ENCODE measurements at regions not wholly inside any gene's neighbourhood (a gene's known extent, or its start where the extent isn't known, plus 50 kb on each side); places are given as distances from the start of the nearest gene placed in this dataset.

DNA sequence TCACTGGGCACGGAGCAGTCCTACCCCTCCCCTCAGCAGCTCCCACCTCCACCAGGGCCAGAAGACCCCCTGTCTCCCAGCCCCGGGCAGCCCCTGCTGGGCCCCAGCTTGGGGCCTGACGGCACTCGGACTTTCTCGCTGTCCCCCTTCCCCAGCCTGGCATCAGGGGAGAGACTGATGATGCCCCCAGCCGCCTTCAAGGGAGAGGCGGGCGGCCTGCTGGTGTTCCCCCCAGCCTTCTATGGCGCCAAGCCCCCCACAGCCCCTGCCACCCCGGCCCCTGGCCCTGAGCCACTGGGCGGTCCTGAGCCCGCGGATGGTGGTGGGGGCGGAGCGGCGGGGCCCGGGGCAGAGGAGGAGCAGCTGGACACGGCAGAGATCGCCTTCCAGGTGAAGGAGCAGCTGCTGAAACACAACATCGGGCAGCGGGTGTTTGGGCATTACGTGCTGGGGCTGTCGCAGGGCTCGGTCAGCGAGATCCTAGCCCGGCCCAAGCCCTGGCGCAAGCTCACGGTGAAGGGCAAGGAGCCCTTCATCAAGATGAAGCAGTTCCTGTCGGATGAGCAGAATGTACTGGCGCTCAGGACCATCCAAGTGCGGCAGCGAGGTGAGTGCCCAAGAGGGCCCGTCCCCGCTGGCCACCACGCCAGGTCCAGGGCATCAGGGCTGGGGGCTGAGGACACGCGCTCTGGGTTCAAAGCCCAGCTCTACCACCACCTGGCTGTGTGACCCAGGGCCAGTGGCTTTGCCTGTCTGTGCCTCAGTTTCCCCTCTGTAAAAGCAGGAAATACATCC is 58.6 kb downstream of the PHETA1 start:
- H4K20me1 ChIP-seq (ENCODE audit: insufficient read depth, low read length) = no peaks in the 10 kb centered on the region
- H3F3A ChIP-seq (ENCODE audit: insufficient read depth, low read length) = no peaks in the 10 kb centered on the region
- no peaks in the 10 kb centered on the region for H3K36me3 ChIP-seq (replicated peaks; ENCODE audit: insufficient read depth, low read length)
- TF ChIP-seq EZH2 (optimal IDR thresholded peaks at IDR 0.05; ENCODE audit: low read depth, low read length) = no peak
- TF ChIP-seq, protein P1, sequence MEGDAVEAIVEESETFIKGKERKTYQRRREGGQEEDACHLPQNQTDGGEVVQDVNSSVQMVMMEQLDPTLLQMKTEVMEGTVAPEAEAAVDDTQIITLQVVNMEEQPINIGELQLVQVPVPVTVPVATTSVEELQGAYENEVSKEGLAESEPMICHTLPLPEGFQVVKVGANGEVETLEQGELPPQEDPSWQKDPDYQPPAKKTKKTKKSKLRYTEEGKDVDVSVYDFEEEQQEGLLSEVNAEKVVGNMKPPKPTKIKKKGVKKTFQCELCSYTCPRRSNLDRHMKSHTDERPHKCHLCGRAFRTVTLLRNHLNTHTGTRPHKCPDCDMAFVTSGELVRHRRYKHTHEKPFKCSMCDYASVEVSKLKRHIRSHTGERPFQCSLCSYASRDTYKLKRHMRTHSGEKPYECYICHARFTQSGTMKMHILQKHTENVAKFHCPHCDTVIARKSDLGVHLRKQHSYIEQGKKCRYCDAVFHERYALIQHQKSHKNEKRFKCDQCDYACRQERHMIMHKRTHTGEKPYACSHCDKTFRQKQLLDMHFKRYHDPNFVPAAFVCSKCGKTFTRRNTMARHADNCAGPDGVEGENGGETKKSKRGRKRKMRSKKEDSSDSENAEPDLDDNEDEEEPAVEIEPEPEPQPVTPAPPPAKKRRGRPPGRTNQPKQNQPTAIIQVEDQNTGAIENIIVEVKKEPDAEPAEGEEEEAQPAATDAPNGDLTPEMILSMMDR (IDR thresholded peaks at IDR 0.05; ENCODE audit: low read length) = no peak
- no peak for TF ChIP-seq EZH2phosphoT487 (IDR thresholded peaks at IDR 0.05; ENCODE audit: low read length)
- H2AFZ ChIP-seq (ENCODE audit: low read length) = no peak overlapping the region
- H3K27ac ChIP-seq (ENCODE audit: low read length) = no peak overlapping the region
- H3K9me3 ChIP-seq (replicated peaks; ENCODE audit: insufficient read depth, low read length) = no peaks in the 10 kb centered on the region
- H3K4me3 ChIP-seq (ENCODE audit: low read length) = no peak overlapping the region
- H3K4me2 ChIP-seq (ENCODE audit: low read depth, low read length) = no peak overlapping the region
- no peak for DNase-seq
- no peaks in the 10 kb centered on the region for H3K79me2 ChIP-seq (ENCODE audit: low read length)
- no peaks in the 10 kb centered on the region for H3K9me2 ChIP-seq (replicated peaks; ENCODE audit: insufficient read depth, low read length)
- H3K4me1 ChIP-seq (ENCODE audit: low read length) = no peaks in the 10 kb centered on the region
- no peak overlapping the region for H3K9ac ChIP-seq (ENCODE audit: low read length)
- no peaks in the 10 kb centered on the region for H3K27me3 ChIP-seq (replicated peaks; ENCODE audit: insufficient read depth, low read length)

DNA sequence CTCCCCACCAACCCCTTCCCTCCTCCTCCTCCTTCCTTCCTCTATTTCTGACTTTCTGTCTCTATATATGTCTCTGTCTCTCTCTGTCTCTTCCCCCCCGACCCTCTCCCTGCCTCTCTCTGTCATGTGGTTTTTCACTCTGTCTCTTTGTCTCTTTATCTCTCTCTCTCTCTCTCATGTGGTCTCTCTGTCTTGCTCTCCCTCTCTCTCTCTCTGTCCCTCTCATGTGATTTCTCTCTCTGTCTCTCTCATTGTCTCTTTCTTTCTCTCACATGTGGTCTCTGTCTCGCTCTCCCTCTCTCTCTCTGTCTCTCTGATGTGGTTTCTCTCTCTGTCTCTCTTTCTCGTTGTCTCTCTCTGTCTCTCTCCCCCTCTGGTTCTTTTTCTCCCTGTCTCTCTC is 59.3 kb downstream of the PHETA1 start:
- Histone ChIP-seq H3K79me2 (ENCODE audit: low read length) (no peaks in the 10 kb centered on the region), H2AFZ (ENCODE audit: low read length) (no peak overlapping the region), H3K4me3 (ENCODE audit: low read length) (no peak overlapping the region), H4K20me1 (ENCODE audit: insufficient read depth, low read length) (no peaks in the 10 kb centered on the region), H3K9me2 (replicated peaks; ENCODE audit: insufficient read depth, low read length) (no peaks in the 10 kb centered on the region), H3K9ac (ENCODE audit: low read length) (no peak overlapping the region), H3K27me3 (replicated peaks; ENCODE audit: insufficient read depth, low read length) (no peaks in the 10 kb centered on the region), H3K27ac (ENCODE audit: low read length) (no peak overlapping the region), H3K9me3 (replicated peaks; ENCODE audit: insufficient read depth, low read length) (no peaks in the 10 kb centered on the region), H3K36me3 (replicated peaks; ENCODE audit: insufficient read depth, low read length) (no peaks in the 10 kb centered on the region), H3K4me2 (ENCODE audit: low read depth, low read length) (no peak overlapping the region), H3K4me1 (ENCODE audit: low read length) (no peaks in the 10 kb centered on the region), H3F3A (ENCODE audit: insufficient read depth, low read length) (no peaks in the 10 kb centered on the region)
- no peak for DNase-seq
- TF ChIP-seq EZH2 (optimal IDR thresholded peaks at IDR 0.05; ENCODE audit: low read depth, low read length) (no peak), EZH2phosphoT487 (IDR thresholded peaks at IDR 0.05; ENCODE audit: low read length) (no peak)
- TF ChIP-seq, protein P1 (IDR thresholded peaks at IDR 0.05; ENCODE audit: low read length) = no peak

DNA sequence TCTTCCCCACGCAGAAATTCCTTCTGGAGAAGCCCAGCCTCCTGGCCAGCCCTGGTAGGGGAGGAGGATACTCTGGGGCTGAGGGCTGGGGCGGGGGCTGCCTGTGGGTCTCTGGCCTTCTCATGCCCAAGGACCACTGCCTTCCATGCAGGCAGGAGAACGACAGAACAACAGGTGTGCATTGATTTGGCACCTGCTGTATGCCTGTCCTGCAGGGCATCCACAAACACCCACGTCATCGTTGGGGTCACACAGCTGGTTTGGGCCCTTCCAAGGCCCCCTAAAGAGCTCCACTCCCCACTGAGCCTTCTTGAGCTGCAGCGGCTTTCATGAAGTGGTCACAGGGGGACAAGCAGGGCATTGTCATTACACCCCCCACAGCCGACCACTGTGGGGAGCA is 60.4 kb downstream of the PHETA1 start:
- Histone ChIP-seq H3K4me2 (ENCODE audit: low read depth, low read length) (no peak overlapping the region), H3K9me2 (replicated peaks; ENCODE audit: insufficient read depth, low read length) (no peaks in the 10 kb centered on the region), H3K79me2 (ENCODE audit: low read length) (no peaks in the 10 kb centered on the region), H4K20me1 (ENCODE audit: insufficient read depth, low read length) (no peaks in the 10 kb centered on the region), H3K36me3 (replicated peaks; ENCODE audit: insufficient read depth, low read length) (no peaks in the 10 kb centered on the region), H3K27ac (ENCODE audit: low read length) (no peak overlapping the region), H3K9ac (ENCODE audit: low read length) (no peak overlapping the region), H3F3A (ENCODE audit: insufficient read depth, low read length) (no peaks in the 10 kb centered on the region), H3K4me3 (ENCODE audit: low read length) (no peak overlapping the region), H3K27me3 (replicated peaks; ENCODE audit: insufficient read depth, low read length) (no peaks in the 10 kb centered on the region), H3K9me3 (replicated peaks; ENCODE audit: insufficient read depth, low read length) (no peaks in the 10 kb centered on the region), H3K4me1 (ENCODE audit: low read length) (no peaks in the 10 kb centered on the region), H2AFZ (ENCODE audit: low read length) (no peak overlapping the region)
- no peak for DNase-seq
- TF ChIP-seq EZH2 (optimal IDR thresholded peaks at IDR 0.05; ENCODE audit: low read depth, low read length) = no peak
- TF ChIP-seq, protein P1 (IDR thresholded peaks at IDR 0.05; ENCODE audit: low read length) = no peak
- no peak for TF ChIP-seq EZH2phosphoT487 (IDR thresholded peaks at IDR 0.05; ENCODE audit: low read length)

All from MM.1S (cell line).